HG03103 (cell line): ENCODE measurements at regions not wholly inside any gene's neighbourhood (a gene's known extent, or its start where the extent isn't known, plus 50 kb on each side); places are given as distances from the start of the nearest gene placed in this dataset.
"Not testable (repeated sequence)": the region's sequence is repeated elsewhere in the genome, so short reads cannot be mapped to it uniquely, and the experiment has no call there.

ENCODE experiments used
- ATAC-seq: cut with Tn5 transposase; IDR thresholded peaks from one replicate; pipeline ENCODE4 v1.9.1; 2021; ENCODE audit warnings: low read depth; ENCODE audit not compliant: unreplicated experiment

- ATAC-seq: no peak
These were observed 140.1 kb upstream of the JCAD start for GRCh38 chr10:30199376-30200016.

GRCh38 chr10:30197186-30197585 is 137.8 kb upstream of the JCAD start:
- no peak for ATAC-seq

- ATAC-seq: not testable (repeated sequence)
These were observed 137.2 kb upstream of the JCAD start for GRCh38 chr10:30196559-30196958.

GRCh38 chr10:30192846-30193608 is 133.6 kb upstream of the JCAD start:
- no peak for ATAC-seq

- ATAC-seq: no peak
These were observed 131.5 kb upstream of the JCAD start for GRCh38 chr10:30190577-30191552.

GRCh38 chr10:30189238-30189580 is 129.8 kb upstream of the JCAD start:
- no peak for ATAC-seq

- no peak for ATAC-seq
These were observed 129.3 kb upstream of the JCAD start for GRCh38 chr10:30188556-30189237.

- ATAC-seq: no peak
These were observed 128.7 kb upstream of the JCAD start for GRCh38 chr10:30188101-30188500.

GRCh38 chr10:30187010-30187409 is 127.6 kb upstream of the JCAD start:
- no peak for ATAC-seq

- ATAC-seq: no peak
These were observed 127.0 kb upstream of the JCAD start for GRCh38 chr10:30186371-30186875.

- no peak for ATAC-seq
These were observed 126.5 kb upstream of the JCAD start for GRCh38 chr10:30185916-30186315.

- no peak for ATAC-seq
These were observed 126.0 kb upstream of the JCAD start for GRCh38 chr10:30185341-30185740.

GRCh38 chr10:30184397-30185033 is 125.1 kb upstream of the JCAD start:
- ATAC-seq: no peak

- ATAC-seq: no peak
These were observed 123.6 kb upstream of the JCAD start for GRCh38 chr10:30183055-30183402.

GRCh38 chr10:30182191-30183054 is 123.0 kb upstream of the JCAD start:
- no peak for ATAC-seq

- no peak for ATAC-seq
These were observed 119.1 kb upstream of the JCAD start for GRCh38 chr10:30178356-30178964.

GRCh38 chr10:30176776-30177533 is 117.6 kb upstream of the JCAD start:
- no peak for ATAC-seq

GRCh38 chr10:30176182-30176581 is 116.8 kb upstream of the JCAD start:
- ATAC-seq: no peak
